ENCODE measurements at regions not wholly inside any gene's neighbourhood (a gene's known extent, or its start where the extent isn't known, plus 50 kb on each side); places are given as distances from the start of the nearest gene placed in this dataset.

GRCh38 chr5:174236070-174236469 lies 190.6 kb downstream of the NSG2 start:
- DNase-seq: no peak

DNA sequence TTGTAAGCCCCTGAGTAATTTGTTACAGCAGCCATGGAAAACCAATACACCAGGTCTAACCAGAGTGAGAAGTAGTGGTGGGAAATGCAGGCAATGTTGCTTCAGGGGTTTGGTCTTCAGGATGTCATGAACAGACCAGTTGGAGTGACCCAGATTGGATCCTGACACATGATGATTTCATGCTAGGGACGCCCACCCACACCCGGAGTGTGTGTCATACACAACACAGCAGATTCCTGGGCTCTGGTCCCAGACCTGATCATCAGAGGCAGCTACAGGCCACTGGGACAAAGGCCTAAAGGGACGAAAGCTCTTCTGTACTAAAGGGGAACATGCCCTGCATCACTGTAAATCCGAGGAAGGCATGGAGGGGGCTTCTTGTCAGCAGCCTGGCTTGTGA lies 194.2 kb downstream of the NSG2 start:
- DNase-seq: no peak

DNA sequence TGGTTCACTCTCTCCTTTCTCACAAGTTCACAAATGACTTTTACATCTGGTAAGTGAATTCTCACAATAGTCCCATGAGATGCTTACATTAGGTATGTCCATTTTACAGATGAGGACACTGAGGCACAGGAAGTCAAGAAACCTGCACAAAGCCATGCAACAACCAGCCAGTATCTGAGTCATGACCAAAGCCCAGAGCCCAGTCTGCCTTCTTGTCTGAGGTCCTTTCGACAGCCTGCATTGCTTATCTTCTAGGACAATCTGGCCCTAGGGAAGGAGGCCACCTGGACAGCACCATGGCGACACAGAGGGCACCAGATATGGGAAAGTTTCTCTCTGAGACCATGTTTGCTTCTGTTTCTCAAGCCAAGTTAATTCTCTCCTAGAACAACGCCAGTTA lies 197.1 kb downstream of the NSG2 start:
- no peak for DNase-seq

- DNase-seq: no peak
Observed at GRCh38 chr5:174243904-174244303, 198.4 kb downstream of the NSG2 start.

GRCh38 chr5:174245516-174246075 lies 200.1 kb downstream of the NSG2 start:
- DNase-seq: no peak

- no peak for DNase-seq
Observed at GRCh38 chr5:174246743-174247142, 201.2 kb downstream of the NSG2 start.

DNA sequence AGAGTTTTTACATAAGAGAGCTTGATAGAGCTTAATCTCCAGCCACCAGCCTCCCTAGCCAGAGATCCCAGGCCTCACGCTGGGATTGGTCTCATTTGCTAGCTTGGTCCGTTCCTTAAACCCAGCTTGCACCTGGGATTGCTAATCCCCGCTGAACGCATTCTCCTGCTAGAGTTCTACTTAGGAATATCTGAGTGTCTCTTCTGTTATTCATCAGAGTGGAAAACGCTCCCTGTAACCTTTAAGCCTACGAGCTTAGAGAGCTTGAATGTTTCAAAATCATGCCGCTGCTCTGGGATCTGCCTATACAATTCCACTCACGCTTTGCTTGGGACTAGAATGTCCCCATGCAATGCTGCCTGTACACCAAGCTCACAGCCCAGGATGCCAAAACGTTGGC lies 201.8 kb downstream of the NSG2 start:
- DNase-seq: no peak

DNA sequence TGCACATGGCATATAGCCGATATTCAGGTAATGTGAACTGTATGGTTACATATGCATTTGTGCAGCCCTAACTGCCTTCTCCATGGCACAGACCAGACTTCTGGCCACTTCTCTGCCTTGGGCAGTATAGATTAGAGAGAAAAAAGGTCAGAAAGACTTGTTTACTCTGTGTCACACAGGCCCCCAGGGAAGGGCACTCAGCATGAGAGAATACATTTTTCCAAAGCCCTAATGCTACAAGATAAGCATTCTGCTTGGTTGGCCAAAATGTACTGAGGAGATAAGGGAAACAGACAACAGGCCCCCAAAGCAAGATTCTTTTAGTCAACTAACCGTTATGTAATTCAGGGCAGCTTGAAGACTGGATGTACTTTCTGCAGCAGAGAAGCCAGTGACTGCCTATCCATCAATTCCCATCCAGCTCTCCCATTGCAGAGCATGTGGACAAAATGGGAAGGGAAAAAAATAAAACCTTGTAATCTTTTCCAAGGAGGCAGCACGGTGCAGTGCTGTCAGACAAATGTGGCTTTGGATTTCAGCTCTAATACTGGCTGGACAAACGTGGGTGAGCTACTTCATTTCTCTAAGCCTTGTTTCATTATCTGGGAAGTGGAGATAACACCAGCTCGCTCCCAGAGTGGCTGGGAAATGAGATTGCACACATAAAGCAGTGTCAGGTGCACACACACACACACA lies 205.9 kb downstream of the NSG2 start:
- DNase-seq: no peak

DNA sequence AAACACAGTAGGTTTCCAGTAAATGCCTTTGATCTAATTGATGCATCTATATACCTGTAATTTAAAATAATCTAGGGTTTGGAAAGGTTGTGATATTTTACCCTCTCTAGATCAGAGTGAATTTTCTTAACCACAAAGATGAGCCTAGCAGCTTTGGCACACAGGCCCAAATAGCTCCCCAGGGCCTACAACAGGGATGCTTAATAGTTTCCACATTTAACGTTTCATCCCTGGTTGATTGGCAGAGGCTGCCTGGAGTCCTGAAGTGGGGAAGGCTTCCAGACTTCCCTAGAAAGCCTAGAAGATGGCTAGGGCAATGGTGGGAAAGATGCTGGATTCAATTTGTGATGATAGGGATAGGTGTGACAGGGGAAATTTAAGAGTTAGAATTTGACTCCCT lies 206.6 kb downstream of the NSG2 start:
- DNase-seq: no peak

GRCh38 chr5:174259696-174260420 lies 214.4 kb downstream of the NSG2 start:
- DNase-seq: no peak

DNA sequence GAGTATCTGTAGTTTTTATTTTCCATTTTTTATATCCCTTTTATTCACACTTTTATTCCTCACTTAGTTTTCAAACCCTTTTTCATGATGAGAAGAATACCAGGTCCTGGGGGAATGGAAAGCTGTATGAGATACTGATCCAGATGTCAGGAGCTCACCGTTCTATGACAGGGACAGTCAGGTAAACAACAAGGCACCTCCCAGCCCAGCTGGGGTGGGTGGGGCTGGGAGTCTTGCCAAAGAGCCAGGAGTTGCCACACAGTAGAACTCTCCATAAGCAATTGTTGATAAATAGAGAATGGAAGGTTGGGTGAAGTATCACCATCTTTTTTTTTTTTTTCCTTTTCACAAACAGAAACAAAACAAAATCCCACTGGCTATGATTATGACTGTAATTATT lies 225.8 kb downstream of the NSG2 start:
- DNase-seq: no peak

- DNase-seq: no peak
Observed at GRCh38 chr5:174272671-174273070, 227.2 kb downstream of the NSG2 start.

GRCh38 chr5:174273325-174273724 lies 227.8 kb downstream of the NSG2 start:
- no peak for DNase-seq

DNA sequence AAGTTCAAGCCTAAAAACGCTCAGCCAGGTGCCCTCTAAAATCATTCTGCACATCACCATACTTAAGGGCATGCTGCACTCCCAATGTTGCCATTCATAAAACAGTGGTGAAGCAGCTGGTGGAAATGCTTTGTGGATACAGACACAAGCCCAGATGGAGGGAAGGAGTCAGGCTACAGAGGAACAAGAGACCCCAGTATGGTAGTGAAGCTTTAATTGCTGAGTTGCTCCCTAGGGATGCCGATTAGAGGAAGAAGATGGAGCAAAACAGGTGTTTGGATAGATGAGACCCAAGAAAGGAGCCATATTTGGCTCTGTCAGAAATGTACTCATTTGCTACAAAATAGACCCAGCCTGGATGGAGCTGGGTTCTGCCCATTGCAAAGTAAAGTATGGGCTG lies 230.5 kb downstream of the NSG2 start:
- no peak for DNase-seq

DNA sequence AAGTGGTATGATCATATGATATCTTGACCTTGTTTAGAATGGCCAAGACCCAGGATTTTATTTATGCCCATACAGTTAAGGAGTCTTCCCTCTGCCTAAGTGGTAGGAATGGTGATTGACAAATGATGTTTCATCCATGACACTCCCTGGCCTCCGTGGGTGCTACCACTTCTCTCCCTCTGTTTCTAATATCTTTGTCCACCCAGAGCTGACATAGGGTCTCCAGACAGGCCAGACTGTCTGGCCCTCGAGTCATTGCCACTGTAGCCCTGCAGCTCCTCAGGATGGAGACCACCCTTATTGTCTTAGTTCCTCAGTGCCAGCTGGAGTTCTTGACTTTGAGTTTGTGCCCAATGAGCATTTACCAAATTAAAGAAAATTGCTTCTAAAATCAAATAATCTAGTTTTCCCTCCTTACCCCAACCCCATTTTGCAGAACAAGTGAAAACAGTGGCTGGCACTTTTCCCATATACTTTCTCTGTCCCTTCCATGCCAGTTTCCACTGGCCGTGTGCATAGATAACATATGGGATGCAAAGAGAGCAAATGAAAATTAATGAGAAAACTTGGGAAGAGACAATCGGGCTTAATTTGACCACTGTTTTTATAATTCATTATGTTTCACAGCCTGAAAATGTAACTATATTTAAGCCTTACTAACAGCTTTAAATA lies 235.7 kb downstream of the NSG2 start:
- no peak for DNase-seq

DNA sequence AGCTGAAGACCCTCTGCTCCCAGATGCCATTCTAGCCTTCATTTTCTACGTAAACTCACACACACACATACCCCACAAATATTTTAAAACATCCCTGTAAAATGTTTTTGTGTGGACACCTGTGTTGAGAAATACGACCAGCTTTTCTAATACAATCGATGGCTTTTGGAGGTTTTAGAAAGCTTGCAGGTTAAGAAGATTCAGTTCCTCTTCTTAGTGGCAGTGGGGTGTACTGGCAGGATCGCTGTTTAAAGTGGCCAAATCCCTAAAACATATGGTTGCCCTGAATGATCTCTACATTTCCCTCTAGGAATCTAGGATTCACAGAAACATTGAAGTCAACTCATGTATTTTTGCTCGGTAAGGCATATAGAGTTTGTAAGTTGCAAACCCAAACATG lies 236.3 kb downstream of the NSG2 start:
- no peak for DNase-seq

DNA sequence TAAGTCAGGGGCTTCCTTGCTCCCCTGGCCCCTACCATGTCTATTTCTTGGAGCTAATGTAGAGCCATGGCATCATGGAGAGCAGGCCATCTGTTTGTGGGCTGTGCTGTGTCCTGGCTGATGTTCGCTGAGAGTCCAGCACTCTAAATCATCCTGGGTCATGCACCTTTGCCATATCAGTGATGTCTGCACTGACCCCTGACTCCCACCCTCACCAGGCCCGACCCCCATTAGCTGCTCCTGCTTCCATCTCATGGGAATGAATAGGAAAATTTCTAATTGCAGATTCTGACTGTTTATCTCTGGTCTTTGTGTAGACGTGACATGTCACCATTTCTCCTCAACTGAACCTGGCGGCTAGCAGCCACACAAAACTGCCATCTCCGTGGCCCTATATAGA lies 236.9 kb downstream of the NSG2 start:
- no peak for DNase-seq

DNA sequence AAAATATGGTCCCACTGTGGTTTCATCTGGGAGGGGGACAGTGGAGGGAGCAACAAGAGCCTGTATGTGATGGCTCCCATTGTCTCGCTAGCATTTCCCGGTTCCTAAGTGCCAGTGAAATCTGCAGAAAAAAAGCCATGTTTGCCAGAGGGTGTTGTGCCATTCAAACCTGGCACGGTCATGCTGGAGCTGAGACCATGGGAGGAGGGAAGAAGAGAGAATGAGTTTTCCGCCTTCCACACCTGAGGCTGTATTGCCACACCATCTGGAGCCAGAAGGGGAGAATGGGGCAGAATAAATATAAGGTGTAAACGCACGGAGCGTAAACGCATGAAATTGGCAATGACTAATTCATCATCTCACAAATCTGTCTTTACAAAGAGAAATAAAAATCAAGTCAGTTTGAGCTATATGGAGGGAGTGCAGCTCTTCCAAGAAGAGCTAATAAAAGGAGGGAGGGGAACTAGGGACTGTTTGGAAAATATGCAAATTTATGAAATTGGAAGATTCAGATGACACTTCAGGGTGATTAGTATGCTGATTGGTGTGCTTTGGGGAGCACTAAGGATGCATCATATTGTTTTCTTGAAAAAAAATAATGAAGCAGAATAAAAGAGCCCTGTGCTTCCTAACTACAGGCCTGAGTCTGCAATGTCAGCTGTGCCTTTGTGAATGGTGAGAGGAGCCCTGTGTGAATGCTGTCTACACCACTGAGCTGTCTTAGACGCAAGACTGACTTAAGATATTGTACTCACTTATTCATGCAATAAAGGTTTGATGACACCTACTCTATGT lies 237.9 kb downstream of the NSG2 start:
- DNase-seq: no peak

GRCh38 chr5:174284873-174285272 lies 239.4 kb downstream of the NSG2 start:
- DNase-seq: no peak

DNA sequence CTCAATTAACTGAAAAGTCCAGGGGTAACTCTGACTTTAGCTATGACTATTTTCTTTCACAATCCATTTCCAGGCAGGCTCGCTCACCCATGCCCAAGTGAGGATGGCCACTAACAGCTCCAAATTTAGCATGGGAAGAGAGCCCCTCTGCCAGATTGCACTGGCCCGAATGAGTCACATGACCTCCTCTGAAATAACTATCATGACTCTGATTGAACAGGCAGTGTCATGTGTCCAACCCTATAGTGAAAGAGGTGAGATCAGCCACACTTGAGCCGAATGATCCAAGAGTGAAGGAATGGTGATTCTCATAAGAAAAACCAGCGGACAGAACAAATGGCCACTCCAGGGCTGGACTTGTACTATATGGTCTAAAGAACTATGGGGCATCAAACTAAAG lies 242.3 kb downstream of the NSG2 start:
- no peak for DNase-seq

GRCh38 chr5:174288439-174288838 lies 242.9 kb downstream of the NSG2 start:
- DNase-seq: no peak

DNA sequence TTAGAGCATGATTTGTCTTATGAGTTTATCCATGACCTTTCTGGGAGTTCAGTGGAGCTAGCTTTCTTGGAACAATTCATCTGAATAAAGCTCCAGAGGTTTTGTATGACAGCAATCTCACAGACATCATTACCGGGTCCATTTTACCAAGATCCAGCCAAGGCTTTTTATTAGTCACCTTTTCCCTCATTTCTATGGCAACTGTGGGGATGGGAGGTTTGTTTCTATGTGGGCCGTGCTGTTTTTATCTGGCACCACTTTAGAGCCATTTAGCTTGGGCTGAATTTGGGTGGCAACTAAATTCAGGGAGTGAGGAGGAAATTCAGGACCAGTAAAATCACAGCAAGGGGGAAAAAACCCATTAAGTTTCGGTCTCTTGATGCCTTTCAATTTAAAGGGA lies 245.7 kb downstream of the NSG2 start:
- DNase-seq: no peak

- no peak for DNase-seq
Observed at GRCh38 chr5:174292348-174292747, 246.8 kb downstream of the NSG2 start.

Measured in NCI-H510A (cell line).